SIG-M5 treated with dmso at 0.1 percent for 504 hours (cell line): ENCODE measurements at regions not wholly inside any gene's neighbourhood (a gene's known extent, or its start where the extent isn't known, plus 50 kb on each side); places are given as distances from the start of the nearest gene placed in this dataset.
A peak's percentile ranks its signal among the peaks of the same experiment; 100 is the strongest.
"Not testable (repeated sequence)": the region's sequence is repeated elsewhere in the genome, so short reads cannot be mapped to it uniquely, and the experiment has no call there.

Experiments used
- DNase-seq: peaks from one replicate; lab custom pipeline; 2025; ENCODE audit not compliant: unreplicated experiment; lab: John Stamatoyannopoulos, UW

DNA sequence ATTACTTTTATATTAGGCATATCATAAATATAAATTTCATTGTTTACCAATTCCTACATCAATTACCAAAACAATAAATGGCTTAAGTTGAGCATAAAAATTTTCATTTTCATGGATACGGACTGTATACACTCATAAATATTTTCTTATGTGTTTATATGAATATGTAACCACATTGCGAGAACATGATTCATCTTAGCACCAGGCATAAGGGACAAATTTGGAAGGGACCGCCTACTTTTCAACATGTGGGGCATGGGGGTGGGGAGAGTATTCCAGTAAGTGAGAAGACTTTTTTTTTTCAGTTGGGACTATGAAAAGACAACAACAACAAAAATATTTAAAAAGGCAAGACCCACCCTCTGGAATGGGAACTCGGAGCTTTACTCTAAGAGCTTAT is 296.1 kb downstream of the RAB38 start:
- no peak for DNase-seq

DNA sequence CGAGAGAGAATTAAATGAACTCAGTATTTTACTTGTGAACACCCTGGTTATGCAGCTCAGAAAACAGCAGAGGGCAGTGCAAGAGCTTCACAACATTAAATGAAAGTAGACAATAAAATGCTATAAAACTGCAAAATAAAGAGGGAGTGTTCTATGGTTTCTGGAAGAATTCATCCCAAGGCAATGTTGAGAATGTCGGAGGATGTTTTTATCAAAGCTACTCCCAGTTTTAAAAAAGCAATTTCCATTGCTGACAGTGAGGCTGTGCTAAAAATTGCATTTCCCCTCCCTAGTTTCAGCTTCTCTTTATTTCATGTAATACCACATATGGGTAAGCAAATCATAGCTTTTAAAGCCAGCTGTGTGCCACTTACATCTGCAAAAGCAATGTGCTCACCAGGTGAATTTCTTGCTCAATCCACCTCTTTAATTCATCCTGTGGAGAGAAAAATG is 296.8 kb downstream of the RAB38 start:
- DNase-seq = peak; percentile 1

GRCh38 chr11:87871056-87871455 is 304.2 kb downstream of the RAB38 start:
- no peak for DNase-seq

DNA sequence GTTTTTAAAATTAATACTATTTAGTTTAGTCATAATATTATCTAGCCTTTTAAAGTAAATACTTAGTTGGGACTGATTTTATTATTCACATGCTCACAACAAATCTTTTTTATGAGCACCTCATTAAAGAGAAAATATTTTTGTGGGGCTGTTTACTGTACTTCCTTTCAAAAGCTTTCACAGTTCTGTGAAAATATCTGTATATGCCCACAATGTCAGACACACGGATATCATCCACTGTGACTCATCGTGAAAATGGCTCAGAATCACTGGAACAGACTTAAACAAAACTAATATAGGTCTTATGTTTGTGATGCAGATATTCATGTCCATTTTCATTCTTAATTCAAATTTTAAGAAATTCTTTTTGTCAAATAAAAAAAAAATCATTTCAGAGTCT is 305.2 kb downstream of the RAB38 start:
- no peak for DNase-seq

DNA sequence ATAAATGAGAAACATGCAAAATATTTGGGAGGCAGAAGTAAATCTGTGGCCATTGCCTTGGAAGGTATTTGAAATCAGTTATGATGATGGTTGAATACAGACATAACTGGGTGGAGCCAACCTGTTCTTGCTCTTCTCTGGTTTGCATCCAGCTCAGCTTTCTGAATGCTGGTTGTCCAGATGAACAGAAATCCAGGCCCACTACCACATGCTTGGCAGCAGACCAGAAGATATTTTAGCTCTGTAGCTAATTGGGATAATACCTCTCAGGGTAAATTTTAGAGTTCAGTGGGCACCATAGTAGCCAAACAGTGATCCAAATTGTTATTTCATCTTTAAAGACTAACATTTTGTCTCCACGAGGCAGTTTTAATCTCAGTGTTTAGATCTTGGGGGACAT is 308.3 kb downstream of the RAB38 start:
- no peak for DNase-seq

DNA sequence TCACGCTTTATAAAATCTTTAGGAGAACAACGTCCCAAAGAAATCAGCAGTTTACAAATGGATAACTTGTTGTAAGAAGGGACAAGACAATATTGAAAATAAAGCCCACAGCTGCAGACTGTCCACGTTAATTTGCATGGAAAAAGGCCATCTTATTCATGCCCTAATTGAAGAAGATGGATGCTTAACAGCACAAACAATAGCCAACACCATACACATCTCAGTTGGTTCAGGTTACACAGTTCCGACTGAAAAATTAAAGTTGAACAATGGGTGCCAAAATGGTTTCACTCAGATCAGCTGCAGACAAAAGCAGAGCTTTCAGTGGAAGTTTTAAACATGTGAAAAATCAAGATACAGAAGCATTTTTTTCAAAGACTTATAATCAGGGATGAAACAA is 314.2 kb downstream of the RAB38 start:
- no peak for DNase-seq

GRCh38 chr11:87859636-87860035 is 315.6 kb downstream of the RAB38 start:
- DNase-seq = no peak

GRCh38 chr11:87851827-87852226 is 323.4 kb downstream of the RAB38 start:
- DNase-seq = no peak

- DNase-seq = no peak
Measured at GRCh38 chr11:87851234-87851633, 324.0 kb downstream of the RAB38 start.

GRCh38 chr11:87849216-87849615 is 326.0 kb downstream of the RAB38 start:
- DNase-seq = no peak

DNA sequence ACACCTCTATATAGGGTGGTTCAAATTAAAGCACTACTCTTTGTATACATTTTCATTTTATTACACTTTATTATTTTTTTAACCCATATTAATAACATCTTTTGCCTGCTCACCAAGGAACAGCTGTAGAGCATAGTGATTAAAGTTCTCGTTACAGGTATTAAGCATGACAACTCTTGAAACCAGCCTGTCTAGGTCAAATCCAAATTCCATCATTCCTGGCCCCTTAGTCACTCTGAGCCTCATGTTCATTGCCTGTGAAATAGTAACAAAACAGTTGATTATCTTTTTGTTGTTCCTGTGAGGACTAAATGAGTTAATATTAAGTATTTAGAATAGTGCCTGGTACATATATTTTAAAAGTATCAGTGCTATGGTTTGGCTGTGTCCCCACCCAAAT is 334.5 kb downstream of the RAB38 start:
- no peak for DNase-seq

- DNase-seq = no peak
Measured at GRCh38 chr11:87832211-87832610, 343.0 kb downstream of the RAB38 start.

DNA sequence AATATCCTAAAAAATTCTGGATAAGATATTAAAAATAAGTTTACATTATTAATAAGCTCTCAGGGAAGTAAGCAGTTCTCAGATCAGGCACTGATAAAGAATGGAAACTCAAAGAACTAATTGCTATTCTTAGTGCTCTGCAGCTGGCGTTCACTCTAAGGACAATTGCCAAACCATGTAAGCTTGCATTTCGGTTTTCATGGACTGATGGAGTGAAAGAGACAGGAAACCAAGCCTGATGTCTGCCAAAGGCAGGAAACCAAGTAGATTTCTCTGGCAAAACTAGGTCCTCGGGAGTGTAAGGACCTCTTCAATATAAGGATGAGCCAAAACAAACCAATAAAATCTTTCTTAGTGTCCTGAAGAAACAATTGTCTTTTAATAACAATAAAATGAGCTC is 355.2 kb downstream of the RAB38 start:
- no peak for DNase-seq

DNA sequence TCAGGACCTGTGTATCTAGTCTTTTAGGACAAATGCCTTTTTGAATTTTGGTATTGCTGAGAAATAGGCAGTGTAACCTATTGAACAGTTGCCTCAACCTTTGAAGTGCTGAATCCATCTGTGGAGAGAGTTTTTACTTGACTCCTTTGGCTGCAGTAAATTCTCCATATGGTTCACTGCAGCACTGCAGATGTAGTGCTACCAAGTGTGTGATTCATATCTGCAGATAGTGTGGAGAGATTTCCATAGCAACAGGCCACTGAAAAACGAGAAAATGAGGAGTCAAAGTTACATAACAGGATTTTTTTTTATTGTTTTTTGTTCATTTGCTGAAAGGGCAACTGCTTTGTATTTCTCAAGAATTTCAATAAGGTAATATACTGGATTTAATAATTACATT is 356.1 kb downstream of the RAB38 start:
- DNase-seq = no peak

DNA sequence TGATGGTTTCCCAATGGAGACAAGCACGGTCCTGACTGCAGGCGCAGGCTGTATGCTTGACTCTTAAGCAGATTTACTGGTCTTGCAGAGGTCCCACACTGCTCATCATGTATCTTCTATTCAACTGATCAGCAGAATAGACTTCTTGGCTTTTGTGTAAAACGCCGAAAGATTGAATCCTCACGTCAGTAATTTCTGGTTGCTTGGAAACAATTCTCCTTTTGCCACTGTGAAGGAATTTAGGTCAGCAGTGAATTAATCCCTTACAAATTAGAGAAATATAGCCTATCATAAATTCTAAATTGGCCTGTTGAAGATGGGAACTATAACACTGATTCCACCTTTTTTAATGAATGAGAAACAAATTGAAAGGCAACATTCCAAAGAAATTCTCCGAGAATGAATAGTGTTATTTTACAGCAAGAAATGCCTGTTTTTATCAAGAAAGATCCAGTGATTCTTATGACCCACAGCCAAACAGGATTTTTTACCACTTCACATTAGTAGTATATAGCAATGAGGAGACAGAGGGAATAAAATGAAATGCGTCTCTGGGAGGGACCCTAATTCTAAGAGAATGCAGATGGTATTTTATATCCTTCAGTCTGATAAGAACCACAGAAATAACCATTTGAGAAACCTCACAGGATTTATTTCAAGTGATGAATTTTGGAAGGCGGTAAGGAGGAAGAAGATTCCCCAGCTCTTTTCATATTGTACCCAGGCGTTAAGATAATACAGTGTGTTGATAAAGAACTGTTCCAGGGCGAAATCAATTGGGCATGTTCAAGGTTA is 362.5 kb downstream of the RAB38 start:
- DNase-seq = no peak

DNA sequence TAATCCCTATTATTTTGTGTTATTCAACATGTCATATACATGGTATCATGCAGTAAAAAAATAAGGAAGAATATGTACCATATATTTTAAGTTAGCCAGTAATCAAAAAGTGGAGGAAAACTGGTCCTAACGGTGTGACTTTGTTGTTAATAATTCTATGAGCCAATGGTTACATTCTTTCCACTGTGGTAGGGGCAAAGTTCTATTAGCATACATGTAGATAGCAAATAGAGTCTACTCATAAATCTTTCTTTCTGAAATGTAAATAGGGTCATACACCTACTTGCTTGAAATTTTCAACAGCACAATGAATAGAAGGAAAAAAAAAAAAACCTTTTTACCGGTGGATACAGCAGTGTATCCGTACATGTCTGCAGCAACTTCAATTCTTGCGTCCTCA is 364.8 kb downstream of the RAB38 start:
- no peak for DNase-seq

DNA sequence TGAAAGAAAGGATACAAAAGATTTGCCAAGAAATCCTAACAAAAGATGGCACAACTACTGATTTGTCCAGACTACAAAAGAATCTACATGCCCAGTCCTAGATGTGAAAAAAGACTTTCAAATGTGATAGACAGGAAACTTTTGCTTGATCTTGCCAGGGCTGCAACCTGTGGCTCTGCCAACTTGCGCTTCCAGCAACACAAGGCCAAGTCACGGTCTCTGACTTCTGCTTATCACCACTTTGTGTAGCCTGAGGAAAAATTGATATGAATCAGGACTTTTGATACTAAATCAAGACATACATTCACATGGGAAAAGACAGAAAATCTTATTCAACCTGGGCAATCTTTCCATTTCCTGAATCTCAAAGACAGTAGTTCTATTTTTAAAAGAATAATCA is 366.0 kb downstream of the RAB38 start:
- DNase-seq = no peak

DNA sequence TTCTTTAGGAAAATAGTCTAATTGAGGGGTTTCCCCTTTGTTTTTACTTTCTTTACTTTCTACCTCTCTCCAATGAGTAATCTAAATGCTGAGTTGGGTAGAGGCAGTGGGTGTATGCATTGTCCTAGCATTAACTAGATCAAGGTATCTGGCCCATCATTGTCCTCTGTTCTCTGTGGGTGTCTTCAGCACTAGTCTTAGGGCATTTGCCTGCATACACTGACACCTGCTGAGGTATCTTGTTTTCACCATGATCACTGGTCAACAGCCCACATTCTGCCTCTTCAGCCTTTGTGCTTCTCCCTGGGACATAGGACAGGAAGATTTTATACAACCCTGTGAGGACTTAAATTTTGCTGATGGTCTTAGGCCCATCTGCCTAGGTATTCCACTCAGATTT is 371.1 kb downstream of the RAB38 start:
- DNase-seq = no peak

DNA sequence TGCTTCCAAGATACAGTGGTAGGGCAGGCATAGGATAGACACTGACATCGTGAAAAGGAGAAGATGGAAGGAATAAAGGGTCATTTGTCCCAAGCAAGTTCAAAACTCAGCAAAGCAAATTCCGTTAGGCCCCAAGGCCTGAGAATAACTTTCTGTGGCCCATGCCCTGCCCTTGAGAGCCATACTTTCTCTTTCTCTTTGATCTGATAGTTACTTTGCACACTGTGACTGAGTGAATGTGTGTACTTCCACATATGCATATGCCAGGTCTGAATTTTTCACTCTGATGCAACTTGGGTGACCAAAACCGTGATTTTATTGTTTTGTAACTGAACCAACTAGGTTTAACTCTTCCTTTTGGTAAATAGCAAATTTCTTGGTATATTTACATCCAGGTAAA is 371.5 kb downstream of the RAB38 start:
- no peak for DNase-seq

DNA sequence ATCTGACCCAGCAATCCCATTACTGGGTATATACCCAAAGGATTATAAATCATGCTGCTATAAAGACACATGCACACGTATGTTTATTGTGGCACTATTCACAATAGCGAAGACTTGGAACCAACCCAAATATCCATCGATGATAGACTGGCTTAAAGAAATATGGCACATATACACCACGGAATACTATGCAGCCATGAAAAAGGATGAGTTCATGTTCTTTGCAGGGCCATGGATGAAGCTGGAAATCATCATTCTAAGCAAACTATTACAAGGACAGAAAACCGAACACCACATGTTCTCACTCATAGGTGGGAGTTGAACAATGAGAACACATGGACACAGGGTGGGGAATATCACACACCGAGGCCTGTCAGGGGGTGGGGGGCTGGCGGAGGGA is 390.4 kb downstream of the RAB38 start:
- DNase-seq = not testable (repeated sequence)

DNA sequence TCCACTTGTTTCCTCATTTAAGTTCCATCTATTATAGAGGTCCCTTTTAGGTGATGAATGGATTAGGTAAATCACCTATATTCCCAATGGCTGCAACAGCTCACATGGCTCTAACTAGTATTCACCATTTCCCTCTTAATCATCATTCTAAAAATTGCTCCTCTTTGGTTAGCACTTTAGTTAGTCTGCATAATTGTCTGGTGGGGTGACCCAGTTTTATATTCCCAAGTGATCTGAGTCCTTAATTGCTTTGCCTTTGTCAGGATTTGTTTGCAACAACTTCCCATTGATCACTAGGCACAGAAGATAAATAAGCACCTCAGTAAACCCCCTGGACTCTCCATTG is 395.2 kb downstream of the RAB38 start:
- no peak for DNase-seq

DNA sequence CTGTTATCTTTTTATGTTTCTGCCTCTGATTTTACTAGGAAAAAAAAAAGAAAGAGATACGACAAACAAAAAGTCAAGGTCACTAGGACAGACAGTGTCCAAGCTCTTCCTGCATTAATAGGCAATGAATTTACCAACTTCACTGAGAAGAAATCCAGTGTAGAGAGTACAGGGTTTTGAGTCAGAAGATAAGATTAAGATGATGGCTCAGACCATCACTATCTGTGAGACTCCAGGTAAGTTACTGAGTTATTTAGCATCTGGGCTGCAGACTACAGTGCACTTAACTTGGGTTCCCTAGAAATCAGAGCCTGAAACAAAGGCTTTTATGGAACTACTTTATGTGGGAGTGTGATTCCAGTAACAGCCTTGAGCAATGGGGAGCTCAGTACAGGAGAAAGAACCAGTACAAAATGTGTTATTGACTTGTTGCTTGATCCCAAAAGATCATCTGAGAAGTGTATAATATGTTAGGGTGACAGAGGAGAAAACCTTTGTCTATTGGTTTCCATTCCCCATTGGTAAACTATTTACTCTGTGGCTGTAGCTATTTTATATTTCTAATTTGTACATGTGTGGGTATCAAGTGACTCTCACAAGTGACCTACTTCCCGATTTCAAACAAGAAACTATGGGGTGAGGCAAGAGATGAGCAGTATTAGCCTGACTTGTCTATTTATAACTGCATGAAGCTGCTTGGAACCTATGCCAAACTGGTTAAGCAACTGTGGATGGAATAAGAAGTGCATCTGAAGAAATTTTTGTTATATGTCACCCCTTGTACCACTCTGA is 395.8 kb downstream of the RAB38 start:
- peak; percentile 18 for DNase-seq

DNA sequence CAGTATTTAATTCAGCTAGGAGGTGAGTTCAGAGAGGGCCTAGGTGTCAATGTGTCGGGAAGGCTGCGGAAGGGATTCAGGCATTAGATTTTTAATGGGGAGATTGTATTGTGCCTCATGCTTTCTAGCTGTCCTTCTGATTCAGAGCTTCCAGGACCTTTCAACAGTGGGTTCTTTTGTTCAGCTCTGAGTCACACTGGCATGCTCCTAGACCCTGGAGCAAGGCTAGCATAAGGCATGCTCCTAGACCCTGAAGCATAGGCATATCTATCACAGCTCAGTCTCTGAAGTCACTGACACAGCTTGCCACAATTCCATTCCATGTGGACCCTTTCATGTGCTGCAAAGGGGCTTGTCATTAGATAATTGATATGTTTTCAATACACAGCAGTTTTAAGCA is 396.9 kb downstream of the RAB38 start:
- no peak for DNase-seq
